ENCODE measurements at regions not wholly inside any gene's neighbourhood (a gene's known extent, or its start where the extent isn't known, plus 50 kb on each side); places are given as distances from the start of the nearest gene placed in this dataset.
"Not testable (repeated sequence)": the region's sequence is repeated elsewhere in the genome, so short reads cannot be mapped to it uniquely, and the experiment has no call there.

- not testable (repeated sequence) for TF ChIP-seq POLR2A, POLR2AphosphoS5, SPI1, TAF1 (IDR thresholded peaks at IDR 0.05; ENCODE audit: low read depth, low read length)
Measured at GRCh38 chr9:767061-767561, 74.4 kb upstream of the DMRT1 start.

All from GM12891 (cell line).